Stimulated activated CD8-positive, alpha-beta memory T cell treated with anti-CD3 and anti-CD28 coated beads, Interleukin-12 subunit alpha, Interleukin-12 subunit beta, amount 100 ng/mL, for 24 hours (primary cell): ENCODE measurements at regions not wholly inside any gene's neighbourhood (a gene's known extent, or its start where the extent isn't known, plus 50 kb on each side); places are given as distances from the start of the nearest gene placed in this dataset.
"Not testable (repeated sequence)": the region's sequence is repeated elsewhere in the genome, so short reads cannot be mapped to it uniquely, and the experiment has no call there.

Experiments
- DNase-seq: peaks from one replicate; pipeline ENCODE4 v3.0.0-alpha.2; 2020; ENCODE audit errors: extremely low read depth

GRCh38 chrX:39043838-39044550, 242.7 kb downstream of the MID1IP1 start:
- DNase-seq, result no peak

GRCh38 chrX:39047174-39047573, 245.9 kb downstream of the MID1IP1 start:
- DNase-seq, result no peak

DNA sequence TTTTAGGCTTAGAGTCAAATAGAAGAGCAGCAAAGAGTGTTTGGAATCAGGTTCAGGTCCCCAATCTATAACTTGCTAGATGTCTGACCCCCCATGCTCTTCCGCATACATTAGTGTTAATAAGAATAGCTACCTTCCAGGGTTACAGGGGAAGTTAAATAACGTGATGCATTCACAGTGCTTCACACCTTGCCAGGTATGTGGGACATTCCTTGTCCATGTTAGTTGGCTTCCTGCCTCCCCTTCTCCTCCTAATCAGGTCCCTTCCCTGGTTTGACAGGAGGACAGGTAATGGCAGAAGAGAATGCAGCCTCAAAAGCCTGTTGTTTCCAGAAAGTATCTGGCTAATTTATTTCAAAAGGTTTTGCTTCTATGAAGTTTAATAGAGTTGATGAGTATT, 248.7 kb downstream of the MID1IP1 start:
- DNase-seq, result no peak

GRCh38 chrX:39050427-39050826, 249.2 kb downstream of the MID1IP1 start:
- DNase-seq, result no peak

DNA sequence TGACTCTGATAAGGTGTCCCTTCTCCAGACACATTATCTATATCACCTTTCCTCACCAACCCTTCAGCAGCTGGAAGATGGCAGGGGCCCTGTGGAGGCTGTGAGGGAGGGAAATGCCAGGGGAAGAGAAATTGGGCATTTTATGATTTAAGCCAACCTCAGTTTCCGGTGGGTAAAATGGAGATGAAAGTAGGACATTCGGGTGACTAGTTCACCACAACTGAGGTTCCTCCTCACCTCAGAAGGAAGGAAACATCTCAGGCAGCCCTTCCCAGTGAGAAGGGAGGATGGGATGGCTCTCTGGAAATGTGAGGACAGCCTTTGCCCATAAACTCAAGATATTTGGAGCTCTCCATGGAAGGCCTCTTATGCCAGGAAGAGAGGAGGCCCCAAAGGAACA, 251.5 kb downstream of the MID1IP1 start:
- DNase-seq, result no peak

DNA sequence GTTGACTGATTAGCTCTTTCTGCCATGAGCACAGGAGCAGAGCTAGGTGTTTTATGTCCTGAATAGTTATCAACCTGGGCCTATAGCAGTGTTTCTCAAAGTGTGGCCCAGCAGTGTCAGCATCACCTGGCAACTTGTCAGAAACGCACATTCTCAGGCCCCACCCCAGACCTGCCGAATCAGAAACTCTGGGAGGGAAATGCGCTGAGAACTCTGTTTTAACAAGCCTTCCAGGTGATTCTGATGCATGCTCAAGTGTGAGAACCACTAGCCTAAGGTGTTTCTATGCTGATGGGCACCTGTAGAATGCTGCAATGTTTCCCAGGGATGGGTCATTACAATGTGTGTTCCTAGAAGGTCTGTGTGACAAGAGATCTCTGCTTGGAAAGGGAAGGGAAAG, 257.5 kb downstream of the MID1IP1 start:
- DNase-seq, result no peak

- no peak for DNase-seq
Measured at GRCh38 chrX:39059866-39060265, 258.6 kb downstream of the MID1IP1 start.

GRCh38 chrX:39063037-39063436, 261.8 kb downstream of the MID1IP1 start:
- no peak for DNase-seq

DNA sequence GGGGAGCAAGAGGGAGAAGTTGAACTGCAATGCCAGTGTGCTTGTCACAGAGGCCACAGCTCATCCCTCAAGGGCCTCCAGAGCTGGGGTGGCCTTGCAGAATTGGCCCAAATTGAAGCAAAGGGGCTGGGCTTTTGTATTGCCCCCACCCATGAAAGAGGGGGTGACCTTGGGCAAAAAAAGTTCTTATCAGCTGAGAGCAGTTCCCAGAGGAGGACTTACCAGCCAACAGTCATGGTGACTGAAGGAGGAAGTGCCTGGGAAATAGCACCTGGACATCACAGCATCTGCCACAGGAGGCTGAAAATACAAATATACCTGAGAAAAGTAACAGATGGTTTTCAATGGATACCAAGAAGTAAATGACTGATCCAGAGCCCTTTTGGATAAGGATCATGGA, 262.4 kb downstream of the MID1IP1 start:
- DNase-seq, result no peak

GRCh38 chrX:39065051-39065871, 264.0 kb downstream of the MID1IP1 start:
- DNase-seq, result no peak

- DNase-seq, result no peak
Measured at GRCh38 chrX:39067866-39068265, 266.6 kb downstream of the MID1IP1 start.

DNA sequence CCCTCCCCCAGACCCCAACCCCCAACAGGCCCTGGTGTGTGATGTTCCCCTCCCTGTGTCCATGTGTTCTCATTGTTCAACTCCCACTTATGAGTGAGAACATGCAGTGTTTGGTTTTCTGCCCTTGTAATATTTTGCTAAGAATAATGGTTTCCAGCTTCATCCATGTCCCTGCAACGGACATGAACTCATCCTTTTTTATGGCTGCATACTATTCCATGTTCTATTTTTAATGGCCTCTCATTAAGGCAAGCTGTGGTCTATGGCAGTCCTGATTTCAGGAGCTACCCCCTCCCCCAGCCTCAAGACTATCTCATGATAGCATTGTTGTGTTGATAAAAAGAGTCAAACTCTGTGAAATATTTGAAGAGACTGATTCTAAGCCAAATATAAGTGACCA, 267.4 kb downstream of the MID1IP1 start:
- DNase-seq, result not testable (repeated sequence)

DNA sequence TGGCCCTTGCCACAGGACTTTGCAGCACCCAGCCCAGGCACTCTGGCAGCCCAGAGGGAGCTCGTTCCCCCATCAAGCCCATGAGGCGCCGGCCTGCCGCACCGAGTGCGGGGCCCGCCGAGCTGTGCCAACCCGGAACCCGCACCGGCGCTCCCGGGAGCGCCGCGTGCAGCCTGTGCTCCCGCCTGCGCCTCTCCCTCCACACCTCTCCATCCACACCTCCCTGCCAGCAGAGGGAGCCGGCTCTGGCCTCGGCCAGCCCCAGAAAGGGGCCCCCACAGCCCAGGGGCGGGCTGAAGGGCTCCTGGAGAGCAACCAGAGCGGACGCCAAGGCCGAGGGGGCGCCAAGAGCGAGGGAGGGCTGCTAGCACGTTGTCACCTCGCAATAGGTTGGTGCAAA, 268.8 kb downstream of the MID1IP1 start:
- no peak for DNase-seq

DNA sequence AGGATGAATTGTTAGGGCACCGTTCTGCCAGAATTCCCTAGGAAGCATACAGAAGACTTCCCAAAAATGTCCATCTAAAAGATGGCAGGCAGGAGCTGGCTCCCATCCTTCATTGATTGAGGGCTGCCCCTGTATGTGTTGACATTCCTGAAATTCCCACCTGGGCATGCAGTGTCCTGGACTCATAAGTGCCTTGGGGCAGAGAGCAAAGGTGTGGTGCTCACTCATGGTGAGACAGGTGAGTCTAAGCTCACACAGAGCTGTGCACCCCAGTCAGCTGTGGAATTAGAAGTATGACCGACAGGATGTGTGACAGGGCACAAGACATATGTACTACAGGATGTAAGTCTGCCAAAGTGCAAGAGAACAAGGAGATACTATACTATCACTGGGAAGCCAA, 271.9 kb downstream of the MID1IP1 start:
- no peak for DNase-seq

DNA sequence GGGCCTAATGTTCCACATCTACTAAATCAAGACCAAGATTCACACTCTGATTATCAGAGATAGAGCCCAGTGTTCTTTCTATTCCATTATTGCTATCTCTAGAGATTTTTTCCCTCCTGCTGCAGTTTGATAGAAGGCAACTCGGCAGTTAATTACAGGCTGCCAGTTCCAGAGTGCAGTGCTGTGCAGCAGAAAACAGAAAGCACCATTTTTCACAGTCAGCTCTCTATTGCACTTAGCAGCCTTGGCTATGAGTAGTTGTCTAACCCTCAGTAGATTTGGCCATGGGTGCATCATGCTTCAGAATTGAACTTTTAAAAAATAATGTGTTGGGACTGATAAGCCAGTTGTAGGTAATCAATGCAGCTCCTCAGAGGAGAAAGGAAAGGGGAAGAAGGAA, 295.3 kb downstream of the MID1IP1 start:
- DNase-seq, result no peak

GRCh38 chrX:39104745-39105144, 303.5 kb downstream of the MID1IP1 start:
- DNase-seq, result no peak

DNA sequence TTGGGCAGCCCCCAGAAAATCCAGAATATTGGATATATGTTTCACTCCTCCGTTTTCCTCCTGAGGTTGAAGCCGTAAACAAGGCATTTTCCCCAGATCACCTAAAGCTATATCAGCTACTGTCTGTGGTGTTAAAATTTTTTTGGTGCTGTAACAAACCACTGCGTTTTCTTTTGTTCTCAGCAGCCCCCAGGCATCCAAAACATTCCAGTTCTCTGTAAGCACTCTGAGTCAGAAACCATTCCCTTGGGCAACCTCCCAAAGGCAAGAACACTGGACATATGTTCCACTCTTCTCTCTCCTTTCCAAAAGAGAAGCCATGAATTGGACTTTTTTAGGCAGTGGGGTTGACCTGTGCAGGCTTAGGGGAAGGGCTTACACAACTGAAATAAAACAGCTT, 310.9 kb downstream of the MID1IP1 start:
- DNase-seq, result no peak

GRCh38 chrX:39115166-39115565, 313.9 kb downstream of the MID1IP1 start:
- DNase-seq, result no peak

GRCh38 chrX:39117101-39117500, 315.8 kb downstream of the MID1IP1 start:
- DNase-seq, result no peak

GRCh38 chrX:39121903-39122302, 320.6 kb downstream of the MID1IP1 start:
- DNase-seq, result no peak

DNA sequence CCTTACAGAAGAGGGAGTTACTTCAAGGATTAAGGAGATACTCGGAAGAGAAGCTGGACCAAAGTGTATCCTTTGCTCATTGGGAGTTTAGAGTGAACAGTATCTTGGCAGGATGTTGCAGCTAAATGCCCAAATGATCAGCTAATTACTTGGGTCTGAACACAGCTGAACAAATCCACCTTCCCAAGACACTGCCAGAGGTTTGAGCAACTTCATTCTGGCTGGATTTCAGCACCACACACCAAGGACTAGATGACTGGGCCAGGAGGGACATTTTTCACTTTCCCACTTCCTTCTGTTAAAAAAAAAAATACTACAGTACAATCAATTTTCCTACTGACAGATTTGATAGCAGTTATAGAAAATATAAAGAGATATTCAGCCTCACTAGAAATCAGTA, 324.6 kb downstream of the MID1IP1 start:
- DNase-seq, result no peak

GRCh38 chrX:39133971-39134370, 332.7 kb downstream of the MID1IP1 start:
- no peak for DNase-seq

GRCh38 chrX:39137363-39137954, 336.2 kb downstream of the MID1IP1 start:
- DNase-seq, result no peak
